GM23248 (cell line): ENCODE measurements at regions not wholly inside any gene's neighbourhood (a gene's known extent, or its start where the extent isn't known, plus 50 kb on each side); places are given as distances from the start of the nearest gene placed in this dataset.

Experiments
- EZH2 ChIP-seq: fragments of 200-600 bp; sonication (generic); IDR thresholded peaks from 2 replicates; pipeline ENCODE4 v1.6.1; 2018; ENCODE audit warnings: antibody characterized with exemption, mild to moderate bottlenecking; ENCODE audit not compliant: insufficient read depth, poor library complexity, severe bottlenecking
- EZH2phosphoT487 ChIP-seq: fragments of 200-600 bp; sonication (generic); IDR thresholded peaks from 2 replicates; pipeline ENCODE4 v1.6.1; 2018; ENCODE audit warnings: antibody characterized with exemption, moderate library complexity, mild to moderate bottlenecking, low read depth; ENCODE audit not compliant: insufficient read depth

- TF ChIP-seq EZH2 (no peak), EZH2phosphoT487 (no peak)
These were observed 208.1 kb downstream of the EN1 start for GRCh38 chr2:118639371-118639770.
